ENCODE measurements at regions not wholly inside any gene's neighbourhood (a gene's known extent, or its start where the extent isn't known, plus 50 kb on each side); places are given as distances from the start of the nearest gene placed in this dataset.
"Not testable (repeated sequence)": the region's sequence is repeated elsewhere in the genome, so short reads cannot be mapped to it uniquely, and the experiment has no call there.

DNA sequence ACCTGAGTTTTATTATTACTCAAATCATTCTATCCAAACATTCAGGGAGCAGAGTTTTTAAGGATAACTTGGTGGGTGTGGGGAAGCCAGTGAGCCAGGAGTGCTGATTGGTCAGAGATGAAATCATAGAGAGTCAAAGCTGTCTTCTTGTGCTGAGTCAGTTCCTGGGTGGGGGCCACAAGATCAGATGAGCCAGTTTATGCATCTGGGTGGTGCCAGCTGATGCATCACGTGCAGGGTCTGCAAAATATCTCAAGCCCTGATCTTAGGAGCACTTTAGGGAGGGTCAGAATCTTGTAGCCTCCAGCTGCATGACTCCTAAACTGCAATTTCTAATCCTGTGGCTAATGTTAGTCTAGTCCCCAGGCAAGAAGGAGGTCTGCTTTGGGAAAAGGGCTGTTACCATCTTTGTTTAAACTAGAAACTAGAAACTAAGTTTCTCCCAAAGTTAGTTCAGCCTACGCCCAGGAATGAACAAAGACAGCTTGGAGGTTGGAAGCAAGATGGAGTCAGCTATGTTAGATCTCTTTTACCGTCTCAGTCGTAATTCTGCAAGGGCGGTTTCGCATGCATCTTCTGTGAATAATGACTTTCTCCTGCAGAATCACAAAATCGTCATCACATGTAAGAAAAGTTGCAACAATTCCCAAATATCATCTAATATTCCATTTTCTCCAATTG, 97.5 kb downstream of the ZNF664 start:
- DNase-seq (ENCODE audit: low read depth); H3K4me3 ChIP-seq (ENCODE audit: low read depth, low read length): not testable (repeated sequence)

DNA sequence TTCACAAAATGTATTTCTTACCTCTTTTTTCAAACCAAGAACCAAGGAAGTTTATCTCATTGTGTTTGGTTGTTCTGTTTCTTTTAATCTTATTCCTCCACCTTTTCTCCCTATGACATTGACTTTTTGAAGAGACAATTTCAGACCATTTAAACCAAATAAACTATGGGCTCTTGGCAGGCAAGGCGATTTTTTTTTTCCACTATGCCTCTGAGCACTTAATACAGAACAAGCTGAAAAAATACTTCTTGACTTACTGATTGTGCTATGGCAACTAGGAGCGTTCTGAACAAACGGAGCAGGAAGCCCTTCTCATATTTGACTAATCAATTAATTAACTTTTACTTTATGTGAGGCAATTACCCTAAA, 98.0 kb downstream of the ZNF664 start:
- no peak overlapping the region for H3K4me3 ChIP-seq (ENCODE audit: low read depth, low read length)
- no peak for DNase-seq (ENCODE audit: low read depth)
- TF ChIP-seq, protein P1, sequence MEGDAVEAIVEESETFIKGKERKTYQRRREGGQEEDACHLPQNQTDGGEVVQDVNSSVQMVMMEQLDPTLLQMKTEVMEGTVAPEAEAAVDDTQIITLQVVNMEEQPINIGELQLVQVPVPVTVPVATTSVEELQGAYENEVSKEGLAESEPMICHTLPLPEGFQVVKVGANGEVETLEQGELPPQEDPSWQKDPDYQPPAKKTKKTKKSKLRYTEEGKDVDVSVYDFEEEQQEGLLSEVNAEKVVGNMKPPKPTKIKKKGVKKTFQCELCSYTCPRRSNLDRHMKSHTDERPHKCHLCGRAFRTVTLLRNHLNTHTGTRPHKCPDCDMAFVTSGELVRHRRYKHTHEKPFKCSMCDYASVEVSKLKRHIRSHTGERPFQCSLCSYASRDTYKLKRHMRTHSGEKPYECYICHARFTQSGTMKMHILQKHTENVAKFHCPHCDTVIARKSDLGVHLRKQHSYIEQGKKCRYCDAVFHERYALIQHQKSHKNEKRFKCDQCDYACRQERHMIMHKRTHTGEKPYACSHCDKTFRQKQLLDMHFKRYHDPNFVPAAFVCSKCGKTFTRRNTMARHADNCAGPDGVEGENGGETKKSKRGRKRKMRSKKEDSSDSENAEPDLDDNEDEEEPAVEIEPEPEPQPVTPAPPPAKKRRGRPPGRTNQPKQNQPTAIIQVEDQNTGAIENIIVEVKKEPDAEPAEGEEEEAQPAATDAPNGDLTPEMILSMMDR (IDR thresholded peaks at IDR 0.05; ENCODE audit: insufficient read depth, low read depth, low read length, missing control alignments) = no peak

DNA sequence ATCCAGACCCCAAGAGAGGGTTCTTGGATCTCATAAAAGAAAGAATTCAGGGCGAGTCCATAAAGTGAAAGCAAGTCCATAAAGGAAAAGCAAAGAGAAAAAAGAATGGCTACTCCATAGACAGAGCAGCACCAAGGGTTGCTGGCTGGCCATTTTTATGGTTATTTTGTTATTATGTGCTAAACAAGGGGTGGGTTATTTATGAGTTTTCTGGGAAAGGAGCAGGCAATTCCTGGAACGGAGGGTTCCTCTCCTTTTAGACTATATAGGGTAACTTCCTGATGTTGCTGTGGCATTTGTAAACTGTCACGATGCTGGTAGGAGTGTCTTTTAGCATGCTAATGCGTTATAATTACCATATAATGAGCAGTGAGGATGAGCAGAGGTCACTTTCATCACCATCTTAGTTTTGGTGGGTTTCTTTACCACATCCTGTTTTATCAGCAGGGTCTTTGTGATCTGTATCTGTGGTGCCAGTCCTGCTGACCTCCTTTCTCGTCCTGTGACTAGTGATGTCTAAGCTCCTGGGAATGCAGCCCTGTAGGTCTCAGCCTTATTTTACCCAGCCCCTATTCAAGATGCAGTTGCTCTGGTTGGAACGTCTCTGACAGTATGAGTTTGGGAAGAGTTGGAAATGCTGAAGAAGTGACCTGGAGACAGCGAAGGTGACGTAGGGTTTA, 100.5 kb downstream of the ZNF664 start:
- no peak overlapping the region for H3K4me3 ChIP-seq (ENCODE audit: low read depth, low read length)
- no peak for DNase-seq (ENCODE audit: low read depth)
- TF ChIP-seq, protein P1 (IDR thresholded peaks at IDR 0.05; ENCODE audit: insufficient read depth, low read depth, low read length, missing control alignments) = no peak

DNA sequence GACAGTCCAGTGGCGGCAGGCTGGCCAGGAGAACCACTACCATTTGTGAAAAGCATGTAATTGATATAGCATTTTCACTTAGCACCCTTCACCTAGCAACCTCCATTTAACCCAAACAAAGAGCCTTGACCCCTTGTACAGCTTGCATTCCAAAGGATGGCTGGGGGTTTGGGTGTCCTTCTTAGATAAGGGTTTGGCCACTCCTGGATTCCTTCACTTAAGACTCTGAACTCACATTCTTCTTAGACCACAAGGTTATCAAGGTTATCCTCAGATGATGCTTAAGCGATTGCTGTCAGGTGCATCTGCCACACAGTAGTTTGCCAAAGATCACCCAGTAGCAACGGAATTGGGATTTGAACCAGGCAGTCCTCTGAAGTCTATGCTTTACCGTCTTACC, 102.8 kb downstream of the ZNF664 start:
- TF ChIP-seq, protein P1 (IDR thresholded peaks at IDR 0.05; ENCODE audit: insufficient read depth, low read depth, low read length, missing control alignments) = no peak
- no peak overlapping the region for H3K4me3 ChIP-seq (ENCODE audit: low read depth, low read length)
- no peak for DNase-seq (ENCODE audit: low read depth)

DNA sequence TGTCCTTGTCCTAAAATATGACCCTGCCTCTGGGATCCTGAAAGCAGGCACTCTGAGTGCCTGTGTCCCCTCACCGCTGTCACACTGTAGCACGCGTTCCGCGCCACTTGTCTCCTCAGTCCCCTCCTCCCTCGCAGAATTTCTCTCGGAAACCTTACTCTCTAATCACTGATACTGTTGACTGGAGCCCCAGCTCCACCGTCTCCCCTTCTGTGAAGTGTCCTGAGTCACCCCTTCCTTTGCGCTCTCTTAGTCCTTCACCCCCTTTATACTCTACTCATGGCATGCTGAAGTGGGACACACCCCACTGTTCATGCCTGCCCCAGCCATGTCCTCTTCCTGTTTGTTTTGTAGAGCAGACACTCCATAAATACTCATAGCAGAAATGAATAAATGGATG, 104.7 kb downstream of the ZNF664 start:
- DNase-seq (ENCODE audit: low read depth) = no peak
- TF ChIP-seq, protein P1 (IDR thresholded peaks at IDR 0.05; ENCODE audit: insufficient read depth, low read depth, low read length, missing control alignments) = no peak
- no peak overlapping the region for H3K4me3 ChIP-seq (ENCODE audit: low read depth, low read length)

DNA sequence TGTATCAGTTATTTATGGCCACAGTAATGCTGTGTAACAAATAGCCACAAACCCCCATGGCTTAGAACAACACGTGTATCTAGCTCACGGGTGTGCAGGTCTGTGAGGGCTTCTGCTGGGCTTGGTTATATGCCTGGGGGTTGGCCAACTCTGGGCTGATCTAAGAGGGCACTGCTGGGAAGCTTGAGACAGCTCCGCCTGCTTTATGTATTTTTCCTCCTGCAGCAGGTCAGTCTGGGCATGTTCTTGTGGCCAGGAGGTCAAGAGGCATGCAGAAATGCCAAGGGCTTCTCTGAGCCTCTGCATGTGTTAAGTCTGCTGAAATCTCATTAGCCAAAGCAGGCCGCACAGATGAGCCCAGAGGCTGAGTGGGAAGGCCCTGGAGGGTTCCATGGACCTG, 105.8 kb downstream of the ZNF664 start:
- DNase-seq (ENCODE audit: low read depth) = no peak
- no peak overlapping the region for H3K4me3 ChIP-seq (ENCODE audit: low read depth, low read length)
- TF ChIP-seq, protein P1 (IDR thresholded peaks at IDR 0.05; ENCODE audit: insufficient read depth, low read depth, low read length, missing control alignments) = no peak

DNA sequence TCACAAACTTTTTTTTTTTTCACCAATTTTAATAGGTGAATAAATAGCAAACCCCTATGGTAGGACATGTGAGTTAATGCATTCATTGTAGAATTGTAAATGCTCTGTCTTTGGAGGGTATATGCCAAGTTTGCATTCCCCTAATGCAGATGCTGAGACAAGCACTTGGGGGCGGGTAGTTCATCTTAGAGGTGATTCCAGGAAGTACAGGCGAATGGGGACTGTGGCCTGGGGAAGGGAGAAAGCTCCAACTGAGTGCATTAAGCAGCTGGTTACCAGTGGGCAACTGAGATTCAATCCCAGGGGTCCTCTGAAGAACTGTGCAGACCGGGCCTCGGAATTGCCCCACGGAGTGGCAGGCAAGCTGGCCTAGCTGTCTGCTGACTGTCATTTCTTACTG, 107.6 kb downstream of the ZNF664 start:
- TF ChIP-seq, protein P1 (IDR thresholded peaks at IDR 0.05; ENCODE audit: insufficient read depth, low read depth, low read length, missing control alignments) = no peak
- no peak for DNase-seq (ENCODE audit: low read depth)
- H3K4me3 ChIP-seq (ENCODE audit: low read depth, low read length) = no peak overlapping the region

All from GM12865 (cell line).